Endodermal cell (in vitro differentiated cells): ENCODE measurements at regions not wholly inside any gene's neighbourhood (a gene's known extent, or its start where the extent isn't known, plus 50 kb on each side); places are given as distances from the start of the nearest gene placed in this dataset.

Experiments
- DNase-seq: peaks from one replicate; pipeline ENCODE4 v3.0.0-alpha.2; 2017
- H3K27ac ChIP-seq: 2 replicates; pipeline ENCODE4 v1.5.1; 2013; ENCODE audit warnings: mild to moderate bottlenecking, low read depth, low read length, moderate library complexity
- H3K27me3 ChIP-seq: 2 replicates; pipeline ENCODE4 v1.6.1; 2013; ENCODE audit warnings: mild to moderate bottlenecking, low read length, moderate library complexity; ENCODE audit not compliant: insufficient read depth, control insufficient read depth, poor library complexity, severe bottlenecking
- H3K36me3 ChIP-seq: 2 replicates; pipeline ENCODE4 v1.7.0; 2013; ENCODE audit warnings: mild to moderate bottlenecking, low read length, moderate library complexity; ENCODE audit not compliant: control insufficient read depth, insufficient read depth
- H3K4me1 ChIP-seq: one replicate; pipeline ENCODE4 v1.7.0; 2013; ENCODE audit warnings: low read length; ENCODE audit not compliant: control insufficient read depth, insufficient read depth
- H3K4me3 ChIP-seq: 2 replicates; pipeline ENCODE4 v1.5.1; 2013; ENCODE audit warnings: mild to moderate bottlenecking, low read length, moderate library complexity
- H3K9ac ChIP-seq: 2 replicates; pipeline ENCODE4 v1.6.1; 2013; ENCODE audit warnings: mild to moderate bottlenecking, low read length, moderate library complexity; ENCODE audit not compliant: poor library complexity, severe bottlenecking; ENCODE audit errors: extremely low read depth
- H3K9me3 ChIP-seq: 2 replicates; pipeline ENCODE4 v1.6.1; 2013; ENCODE audit warnings: mild to moderate bottlenecking, low read length, moderate library complexity; ENCODE audit not compliant: control insufficient read depth
- H3K27ac Mint-ChIP-seq: 2 replicates; pipeline ENCODE4 v1.8.0; 2020; ENCODE audit warnings: mixed read lengths
- H3K27me3 Mint-ChIP-seq: 2 replicates; pipeline ENCODE4 v1.8.0; 2021; ENCODE audit warnings: mild to moderate bottlenecking, mixed read lengths; ENCODE audit not compliant: insufficient read depth
- H3K36me3 Mint-ChIP-seq: 2 replicates; pipeline ENCODE4 v1.8.0; 2020; ENCODE audit warnings: low read depth, mixed read lengths
- H3K4me1 Mint-ChIP-seq: 2 replicates; pipeline ENCODE4 v1.8.0; 2020; ENCODE audit warnings: mixed read lengths
- H3K4me3 Mint-ChIP-seq: 2 replicates; pipeline ENCODE4 v1.8.0; 2020; ENCODE audit warnings: mild to moderate bottlenecking, moderate library complexity, mixed read lengths
- H3K9me3 Mint-ChIP-seq: 2 replicates; pipeline ENCODE4 v1.8.0; 2020; ENCODE audit warnings: mild to moderate bottlenecking, mixed read lengths
- CTCF ChIP-seq: fragments of 200-600 bp; sonication (generic); conservative IDR thresholded peaks from 2 replicates; pipeline ENCODE4 v1.5.0; 2021; ENCODE audit warnings: antibody characterized with exemption, mild to moderate bottlenecking
- WGBS, 2 experiments: methylation state at CpG; one replicate each; pipeline versions ENCODE4 v1.1.5 to v1.1.7; 2013; ENCODE audit warnings: missing lambda C conversion rate in 2 of 2, mixed read lengths in 1 of 2; ENCODE audit not compliant: insufficient coverage in 1 of 2, insufficient read length in 1 of 2; 5-methylcytosine and 5-hydroxymethylcytosine counted together

GRCh38 chr16:60261425-60261824 lies 1527.3 kb upstream of the GOT2 start:
- H3K27ac ChIP-seq: no peak overlapping the region
- no peak for TF ChIP-seq CTCF
- no peak overlapping the region for H3K4me3 ChIP-seq
- H3K9ac ChIP-seq: no peak overlapping the region
- peaks cover 37% of the 10 kb centered on the region for H3K9me3 Mint-ChIP-seq
- 24% methylated on average over 1 of the region's 1 CpG; no CpG with 5 or more reads in 1 of the 2 experiments for WGBS, 2 experiments
- H3K27me3 ChIP-seq: no peaks in the 10 kb centered on the region
- no peaks in the 10 kb centered on the region for H3K4me1 ChIP-seq
- H3K36me3 ChIP-seq: no peaks in the 10 kb centered on the region
- H3K36me3 Mint-ChIP-seq: peaks cover 5% of the 10 kb centered on the region
- no peaks in the 10 kb centered on the region for H3K4me1 Mint-ChIP-seq
- peak overlapping the region; percentile 68 for H3K27ac Mint-ChIP-seq
- H3K4me3 Mint-ChIP-seq: no peak overlapping the region
- H3K27me3 Mint-ChIP-seq: no peaks in the 10 kb centered on the region
- peaks cover 31% of the 10 kb centered on the region for H3K9me3 ChIP-seq
- DNase-seq: peak; percentile 65

GRCh38 chr16:60259956-60260355 lies 1525.8 kb upstream of the GOT2 start:
- H3K4me3 Mint-ChIP-seq: no peak overlapping the region
- Histone ChIP-seq H3K36me3 (no peaks in the 10 kb centered on the region), H3K9ac (no peak overlapping the region), H3K4me3 (peak overlapping the region; percentile 60), H3K27me3 (no peaks in the 10 kb centered on the region), H3K9me3 (peaks cover 31% of the 10 kb centered on the region), H3K27ac (no peak overlapping the region), H3K4me1 (no peaks in the 10 kb centered on the region)
- no peaks in the 10 kb centered on the region for H3K27me3 Mint-ChIP-seq
- H3K36me3 Mint-ChIP-seq: peaks cover 5% of the 10 kb centered on the region
- H3K9me3 Mint-ChIP-seq: peaks cover 37% of the 10 kb centered on the region
- WGBS, 2 experiments: 95% methylated on average over 2 of the region's 2 CpGs; no CpG with 5 or more reads in 1 of the 2 experiments
- H3K4me1 Mint-ChIP-seq: no peaks in the 10 kb centered on the region
- no peak overlapping the region for H3K27ac Mint-ChIP-seq
- TF ChIP-seq CTCF: no peak
- no peak for DNase-seq

- Histone ChIP-seq H3K27ac (no peak overlapping the region), H3K27me3 (no peaks in the 10 kb centered on the region), H3K9me3 (no peaks in the 10 kb centered on the region), H3K9ac (no peak overlapping the region), H3K4me1 (no peaks in the 10 kb centered on the region), H3K36me3 (no peaks in the 10 kb centered on the region), H3K4me3 (no peak overlapping the region)
- Mint-ChIP-seq H3K27me3 (no peaks in the 10 kb centered on the region), H3K9me3 (no peaks in the 10 kb centered on the region), H3K4me3 (no peak overlapping the region), H3K27ac (no peak overlapping the region), H3K36me3 (no peaks in the 10 kb centered on the region), H3K4me1 (no peaks in the 10 kb centered on the region)
- WGBS, 2 experiments: 90 to 95% methylated on average over 3 of the region's 3 CpGs
- no peak for DNase-seq
- TF ChIP-seq CTCF: no peak
These were observed 1512.0 kb upstream of the GOT2 start for GRCh38 chr16:60246086-60246485.
